AG04449 (cell line): ENCODE measurements at regions not wholly inside any gene's neighbourhood (a gene's known extent, or its start where the extent isn't known, plus 50 kb on each side); places are given as distances from the start of the nearest gene placed in this dataset.

ENCODE experiments used
- CTCF ChIA-PET: fragments of 350-600 bp; formaldehyde crosslinking; extraction: SDS; loops from one replicate; lab custom pipeline; 2021; ENCODE audit warnings: antibody characterized with exemption; lab: Yijun Ruan, JAX
- POLR2A ChIA-PET: fragments of 400-600, 350-600 bp; formaldehyde crosslinking; extraction: SDS; loops from one replicate; lab custom pipeline; 2020; ENCODE audit warnings: antibody characterized with exemption, inconsistent platforms; lab: Yijun Ruan, JAX
- DNase-seq: peaks from one replicate; pipeline ENCODE4 v3.0.0-alpha.2; 2010; ENCODE audit warnings: low read depth, low spot score
- H3K4me3 ChIP-seq: 2 replicates; pipeline ENCODE4 v1.5.1; 2011; ENCODE audit warnings: low read depth, mild to moderate bottlenecking, control low read depth, low read length
- TF ChIP-seq, protein P1 (sequence below): IDR thresholded peaks from one replicate; pipeline ENCODE4 v1.5.1; 2011; ENCODE audit warnings: mild to moderate bottlenecking, moderate library complexity, low read length, control low read depth, inconsistent platforms; ENCODE audit not compliant: insufficient read depth; ENCODE audit errors: missing control alignments

DNA sequence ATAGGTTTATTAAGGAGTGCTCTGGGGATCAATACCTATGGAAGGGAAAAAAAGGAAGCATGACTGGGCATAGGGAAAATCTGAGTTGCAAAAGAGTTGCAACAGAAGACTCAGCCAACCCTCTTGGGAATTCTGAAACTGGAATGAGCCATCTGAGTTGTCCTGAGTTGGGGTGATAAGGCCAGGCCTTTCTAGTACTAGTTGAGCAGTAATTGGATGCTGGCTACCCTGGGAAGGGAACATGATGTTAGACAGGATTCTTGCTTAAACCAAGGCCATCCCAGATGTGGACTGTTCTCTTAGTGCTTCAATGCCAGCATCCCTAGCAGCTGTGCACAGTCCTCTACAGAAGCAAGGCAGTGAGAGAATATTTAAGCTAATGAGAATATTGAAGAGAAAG, 348.8 kb upstream of the GULP1 start:
- no peak overlapping the region for H3K4me3 ChIP-seq
- ChIA-PET POLR2A (no interaction called here), CTCF (no interaction called here)
- DNase-seq = no peak
- TF ChIP-seq, protein P1, sequence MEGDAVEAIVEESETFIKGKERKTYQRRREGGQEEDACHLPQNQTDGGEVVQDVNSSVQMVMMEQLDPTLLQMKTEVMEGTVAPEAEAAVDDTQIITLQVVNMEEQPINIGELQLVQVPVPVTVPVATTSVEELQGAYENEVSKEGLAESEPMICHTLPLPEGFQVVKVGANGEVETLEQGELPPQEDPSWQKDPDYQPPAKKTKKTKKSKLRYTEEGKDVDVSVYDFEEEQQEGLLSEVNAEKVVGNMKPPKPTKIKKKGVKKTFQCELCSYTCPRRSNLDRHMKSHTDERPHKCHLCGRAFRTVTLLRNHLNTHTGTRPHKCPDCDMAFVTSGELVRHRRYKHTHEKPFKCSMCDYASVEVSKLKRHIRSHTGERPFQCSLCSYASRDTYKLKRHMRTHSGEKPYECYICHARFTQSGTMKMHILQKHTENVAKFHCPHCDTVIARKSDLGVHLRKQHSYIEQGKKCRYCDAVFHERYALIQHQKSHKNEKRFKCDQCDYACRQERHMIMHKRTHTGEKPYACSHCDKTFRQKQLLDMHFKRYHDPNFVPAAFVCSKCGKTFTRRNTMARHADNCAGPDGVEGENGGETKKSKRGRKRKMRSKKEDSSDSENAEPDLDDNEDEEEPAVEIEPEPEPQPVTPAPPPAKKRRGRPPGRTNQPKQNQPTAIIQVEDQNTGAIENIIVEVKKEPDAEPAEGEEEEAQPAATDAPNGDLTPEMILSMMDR = no peak

DNA sequence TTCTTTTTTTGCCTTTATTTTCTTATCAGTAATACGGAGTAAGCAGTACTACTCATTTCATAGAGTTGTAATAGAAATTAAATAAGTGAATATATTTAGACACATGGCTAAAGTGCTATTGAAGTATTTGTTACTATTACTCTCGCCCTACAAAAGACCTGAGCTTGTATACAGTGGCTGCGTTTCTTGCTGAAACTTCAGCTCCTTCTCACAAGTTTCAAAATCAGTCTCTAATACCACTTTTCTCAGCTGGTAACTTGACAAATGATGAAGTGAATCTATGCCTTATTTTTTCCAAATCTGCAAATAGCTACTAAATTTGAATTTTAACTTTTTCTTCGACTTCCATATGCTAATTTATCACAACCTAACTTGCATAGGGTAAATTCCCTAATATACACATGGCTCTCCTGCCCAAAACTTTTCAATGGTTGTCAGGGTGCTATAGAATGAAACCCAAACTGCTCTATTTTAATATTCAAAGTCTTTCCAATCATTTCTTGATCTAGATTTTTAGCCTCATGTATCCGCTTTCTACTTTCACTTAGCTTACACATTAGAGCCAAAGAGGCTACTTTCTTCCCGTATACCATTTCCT, 347.8 kb upstream of the GULP1 start:
- POLR2A ChIA-PET = no interaction called here

DNA sequence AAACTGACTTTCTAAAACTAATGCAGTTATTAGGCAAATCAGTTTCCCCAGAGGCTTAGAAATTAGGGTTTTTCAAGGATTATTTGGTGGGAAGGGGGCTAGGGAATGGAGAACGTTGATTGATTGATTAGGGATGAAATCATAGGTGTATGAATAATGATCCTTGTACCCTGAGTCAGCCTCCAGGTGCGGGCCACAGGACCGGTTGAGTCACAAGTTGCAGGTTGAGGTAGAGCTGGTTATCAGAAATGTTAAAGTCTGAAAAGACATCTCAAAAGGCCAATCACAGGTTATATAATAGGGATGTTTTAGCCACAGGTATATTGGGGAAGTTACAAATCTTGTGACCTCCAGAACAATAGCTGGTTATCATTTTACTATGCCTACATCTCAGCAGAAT, 341.8 kb upstream of the GULP1 start:
- H3K4me3 ChIP-seq = no peak overlapping the region
- no peak for DNase-seq
- ChIA-PET POLR2A (no interaction called here), CTCF (no interaction called here)
- TF ChIP-seq, protein P1 = no peak

More for the DNA sequence above, 347.8 kb upstream of the GULP1 start:
- CTCF ChIA-PET = no interaction called here
- no peak for DNase-seq
- no peak overlapping the region for H3K4me3 ChIP-seq
- TF ChIP-seq, protein P1 = no peak

DNA sequence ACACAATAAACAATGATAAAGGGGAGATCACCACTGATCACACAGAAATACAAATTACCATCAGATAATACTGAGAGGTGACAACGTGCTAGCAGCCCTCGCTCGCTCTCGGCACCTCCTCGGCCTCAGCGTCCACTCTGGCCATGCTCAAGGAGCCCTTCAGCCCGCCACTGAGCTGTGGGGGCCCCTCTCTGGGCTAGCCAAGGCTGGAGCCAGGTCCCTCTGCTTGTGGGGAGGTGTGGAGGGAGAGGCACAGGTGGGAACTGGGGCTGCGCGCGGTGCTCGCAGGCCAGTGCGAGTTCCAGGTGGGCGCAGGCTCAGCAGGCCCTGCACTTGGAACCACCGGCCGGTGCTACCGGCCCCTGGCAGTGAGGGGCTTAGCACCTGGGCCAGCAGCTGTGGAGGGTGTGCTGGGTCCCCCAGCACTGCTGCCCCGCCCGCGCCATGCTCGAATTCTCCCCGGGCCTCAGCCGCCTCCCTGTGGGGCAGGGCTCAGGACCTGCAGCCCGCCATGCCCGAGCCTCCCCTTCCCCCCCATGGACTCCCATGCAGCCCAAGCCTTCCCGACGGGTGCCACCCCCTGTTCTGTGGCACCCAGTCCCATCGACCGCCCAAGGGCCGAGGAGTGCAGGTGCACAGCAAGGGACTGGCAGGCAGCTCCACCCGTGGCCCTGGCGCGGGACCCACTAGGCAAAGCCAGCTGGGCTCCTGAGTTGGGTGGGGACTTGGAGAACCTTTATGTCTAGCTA, 340.0 kb upstream of the GULP1 start:
- ChIA-PET POLR2A (no interaction called here), CTCF (no interaction called here)

DNA sequence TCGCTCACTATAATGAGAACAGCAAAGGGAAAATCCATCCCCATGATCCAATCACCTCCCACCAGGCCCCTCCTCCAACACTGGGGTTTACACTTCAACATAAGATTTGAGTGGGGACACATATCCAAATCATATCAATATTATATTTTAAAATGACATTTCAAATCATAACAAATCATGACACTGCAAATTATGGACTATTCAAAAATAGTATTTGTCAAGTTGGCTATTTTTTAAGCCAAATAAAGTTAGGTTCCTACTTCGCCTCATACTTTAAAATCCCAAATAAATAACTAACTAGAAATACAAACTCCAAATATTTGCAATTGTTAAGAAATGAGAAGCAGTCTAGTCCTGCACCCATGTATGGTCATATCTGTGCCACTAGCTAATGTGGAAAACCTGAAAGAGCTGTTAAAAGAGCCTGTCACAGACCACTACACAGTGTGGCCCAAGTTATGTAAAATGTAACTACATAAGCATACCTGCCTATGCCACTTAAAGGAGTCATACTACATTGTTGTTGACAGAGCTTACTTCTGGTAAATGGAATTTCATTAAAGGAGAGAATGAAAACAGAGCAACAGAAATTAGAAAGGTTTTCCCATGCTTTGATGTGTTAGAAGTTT, 334.7 kb upstream of the GULP1 start:
- peak; percentile 0 for DNase-seq
- TF ChIP-seq, protein P1 = no peak
- no peak overlapping the region for H3K4me3 ChIP-seq
- ChIA-PET CTCF (no interaction called here), POLR2A (no interaction called here)

More for the DNA sequence above, 340.0 kb upstream of the GULP1 start:
- DNase-seq = no peak
- TF ChIP-seq, protein P1 = no peak
- H3K4me3 ChIP-seq = no peak overlapping the region

DNA sequence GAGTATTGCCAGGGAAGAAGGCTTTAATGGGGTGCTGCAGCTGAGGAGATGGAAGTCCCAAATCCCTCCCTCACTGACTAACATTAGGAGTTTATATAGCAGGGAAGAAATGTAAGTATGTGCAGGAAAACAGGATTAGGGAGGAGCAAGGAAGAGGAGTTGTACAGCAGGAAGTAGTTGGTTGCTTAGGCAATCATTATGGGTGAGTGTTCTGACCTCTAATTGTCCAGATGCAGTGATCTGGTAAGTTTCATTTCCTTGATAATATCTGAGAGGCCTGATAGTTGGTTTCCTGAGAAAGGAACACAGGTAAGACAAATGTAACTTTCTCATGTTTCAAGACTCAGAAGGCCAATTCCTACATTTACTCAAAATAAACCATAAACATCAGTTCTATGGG, 331.9 kb upstream of the GULP1 start:
- TF ChIP-seq, protein P1 = no peak
- ChIA-PET POLR2A (no interaction called here), CTCF (no interaction called here)
- no peak for DNase-seq
- no peak overlapping the region for H3K4me3 ChIP-seq
